Colon (tissue), 2 donors: ENCODE measurements at regions not wholly inside any gene's neighbourhood (a gene's known extent, or its start where the extent isn't known, plus 50 kb on each side); places are given as distances from the start of the nearest gene placed in this dataset.

ENCODE experiments used
- FAIRE-seq: peaks from 2 replicates; lab custom pipeline; 2012; peaks lifted over from hg19 to GRCh38; lab: Jason Lieb, UNC
- donor health status: control.
- donor health status: control.

DNA sequence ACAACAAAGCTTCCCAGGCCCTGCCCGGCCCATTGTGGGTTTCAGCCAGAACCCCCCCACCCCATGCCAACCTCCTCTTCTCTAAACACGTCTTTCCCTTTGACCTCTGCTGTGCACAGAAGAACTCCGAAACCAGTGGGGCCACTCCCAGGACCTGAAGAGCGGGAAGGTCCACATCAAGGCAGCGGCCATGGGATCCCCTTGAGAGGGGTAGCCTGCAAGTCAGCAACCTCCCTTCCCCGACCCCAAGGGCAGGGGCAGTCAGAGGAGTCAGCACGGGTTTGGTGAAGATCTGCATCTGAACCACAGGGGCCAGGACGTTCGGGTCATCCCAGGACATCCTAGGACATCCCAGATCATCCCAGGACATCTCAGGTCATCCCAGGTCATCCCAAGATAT, 379.9 kb upstream of the IRX4 start:
- no peak for FAIRE-seq

DNA sequence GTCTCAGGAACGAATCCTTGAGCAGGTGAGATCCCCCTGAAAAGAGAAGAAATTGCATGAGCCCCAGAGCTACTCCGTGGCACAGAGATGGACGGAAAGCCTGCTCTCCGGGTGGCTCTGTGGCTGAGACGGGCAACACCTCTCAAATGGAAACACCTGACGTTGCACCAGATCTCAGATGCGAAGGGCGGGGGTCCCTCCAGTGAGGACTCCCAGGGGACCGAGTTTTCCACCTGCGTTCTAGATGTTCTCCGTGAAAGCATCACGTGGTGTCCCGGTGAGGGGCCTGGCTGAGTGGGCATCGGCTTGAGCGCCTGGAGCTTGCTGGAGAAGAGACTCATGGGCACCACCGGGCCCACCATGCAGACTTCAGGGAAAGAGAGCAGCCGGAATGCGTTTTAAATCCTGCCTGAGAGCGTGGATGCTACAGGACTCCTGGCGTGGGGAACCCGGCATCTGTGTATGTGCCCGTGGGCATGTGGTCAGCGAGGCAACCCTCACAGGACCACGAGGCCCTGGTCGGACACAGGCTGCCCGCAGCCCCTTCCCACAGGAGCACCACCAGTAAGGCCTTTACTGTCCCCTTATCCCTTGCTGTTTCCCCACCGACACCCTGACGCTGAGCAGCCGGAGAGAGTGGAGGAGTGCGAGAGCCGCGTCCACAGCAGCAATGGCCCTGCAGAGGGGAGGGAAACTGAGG, 378.4 kb upstream of the IRX4 start:
- FAIRE-seq: no peak

DNA sequence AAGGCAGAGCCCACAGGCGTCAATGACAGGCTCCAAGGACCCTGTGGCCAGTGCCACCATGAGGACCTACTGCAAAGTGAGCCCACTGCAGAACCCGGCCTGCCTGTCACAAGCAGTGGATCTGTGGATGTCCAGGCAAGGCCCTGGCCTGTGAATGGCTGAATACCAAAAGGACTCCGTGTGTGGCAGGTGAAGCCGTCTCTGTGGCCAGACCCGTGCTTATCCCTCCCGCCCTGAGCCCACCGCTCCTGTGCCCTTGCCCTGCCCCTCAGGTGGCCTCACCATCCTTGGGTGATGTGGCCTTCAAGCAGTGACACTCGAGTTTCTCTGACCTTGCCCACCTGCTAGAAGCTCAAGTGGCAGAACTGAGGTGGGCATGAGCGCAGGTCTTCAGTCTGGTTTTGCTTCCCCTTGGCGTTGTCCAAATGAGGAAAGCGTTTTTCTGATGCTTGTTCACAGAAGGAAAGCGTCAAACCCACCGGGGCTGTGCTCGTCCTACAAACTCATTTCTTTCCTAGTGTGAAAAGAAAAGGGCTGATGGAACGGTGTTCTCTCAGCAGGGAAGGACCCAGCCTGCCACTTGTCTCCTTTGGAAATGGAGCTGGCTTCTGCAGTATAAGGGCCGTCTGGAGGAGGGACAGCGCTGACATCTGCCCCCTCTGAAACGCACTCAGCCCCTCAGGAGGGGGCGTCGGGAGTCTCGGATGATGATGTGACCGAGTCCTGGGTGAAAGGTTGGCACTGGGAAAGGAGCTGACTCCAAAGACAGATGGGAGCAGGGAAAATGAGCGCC, 377.7 kb upstream of the IRX4 start:
- FAIRE-seq: no peak

DNA sequence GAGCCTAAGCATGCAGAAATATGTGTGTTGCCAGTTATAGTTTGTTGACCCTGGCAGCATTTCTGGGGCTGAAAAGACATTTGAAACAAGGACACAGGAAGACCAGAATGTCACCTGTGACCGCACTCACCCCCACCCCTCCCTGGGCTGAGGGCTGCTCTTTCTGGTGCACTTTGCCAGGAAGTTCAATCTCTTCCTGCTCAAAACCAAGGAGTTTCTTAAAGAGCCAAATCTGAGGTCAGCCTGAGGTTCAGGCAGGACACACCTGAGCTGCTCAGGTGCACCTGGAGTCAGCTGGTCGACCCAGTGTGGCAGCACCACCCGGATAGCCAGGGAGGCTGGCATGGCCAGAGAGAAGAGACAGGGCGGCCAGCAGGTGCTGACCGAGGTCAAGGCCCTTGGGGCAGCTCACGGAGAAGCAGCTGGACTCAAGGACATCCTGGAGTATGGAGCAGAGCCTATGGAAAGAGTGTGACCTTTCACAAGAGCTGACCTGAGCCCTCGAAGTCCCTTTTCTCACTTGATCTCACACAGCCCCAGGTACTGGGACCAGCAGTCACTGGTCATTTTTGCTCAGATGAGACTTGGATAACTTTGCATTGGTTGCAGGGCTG, 376.9 kb upstream of the IRX4 start:
- FAIRE-seq: no peak

DNA sequence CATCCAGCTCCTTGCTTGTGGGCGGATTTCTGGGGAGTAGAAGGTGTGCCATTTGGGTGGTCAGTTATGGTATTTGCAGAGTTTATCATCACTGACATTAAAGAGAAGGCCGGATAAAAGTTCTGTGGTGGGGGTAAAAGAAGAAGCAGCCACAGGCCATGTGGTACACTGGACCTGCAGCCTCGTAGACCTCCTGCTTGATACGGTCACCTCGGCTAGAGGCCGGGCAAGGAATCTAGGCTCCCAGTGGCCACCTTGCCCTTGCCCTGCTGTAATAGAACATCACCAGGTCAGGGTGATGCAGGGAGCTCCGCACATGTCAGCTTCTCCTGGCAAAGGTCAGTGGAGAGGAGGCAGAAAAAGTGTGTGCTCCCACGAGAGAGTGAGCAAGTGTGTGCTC, 376.1 kb upstream of the IRX4 start:
- FAIRE-seq: no peak

DNA sequence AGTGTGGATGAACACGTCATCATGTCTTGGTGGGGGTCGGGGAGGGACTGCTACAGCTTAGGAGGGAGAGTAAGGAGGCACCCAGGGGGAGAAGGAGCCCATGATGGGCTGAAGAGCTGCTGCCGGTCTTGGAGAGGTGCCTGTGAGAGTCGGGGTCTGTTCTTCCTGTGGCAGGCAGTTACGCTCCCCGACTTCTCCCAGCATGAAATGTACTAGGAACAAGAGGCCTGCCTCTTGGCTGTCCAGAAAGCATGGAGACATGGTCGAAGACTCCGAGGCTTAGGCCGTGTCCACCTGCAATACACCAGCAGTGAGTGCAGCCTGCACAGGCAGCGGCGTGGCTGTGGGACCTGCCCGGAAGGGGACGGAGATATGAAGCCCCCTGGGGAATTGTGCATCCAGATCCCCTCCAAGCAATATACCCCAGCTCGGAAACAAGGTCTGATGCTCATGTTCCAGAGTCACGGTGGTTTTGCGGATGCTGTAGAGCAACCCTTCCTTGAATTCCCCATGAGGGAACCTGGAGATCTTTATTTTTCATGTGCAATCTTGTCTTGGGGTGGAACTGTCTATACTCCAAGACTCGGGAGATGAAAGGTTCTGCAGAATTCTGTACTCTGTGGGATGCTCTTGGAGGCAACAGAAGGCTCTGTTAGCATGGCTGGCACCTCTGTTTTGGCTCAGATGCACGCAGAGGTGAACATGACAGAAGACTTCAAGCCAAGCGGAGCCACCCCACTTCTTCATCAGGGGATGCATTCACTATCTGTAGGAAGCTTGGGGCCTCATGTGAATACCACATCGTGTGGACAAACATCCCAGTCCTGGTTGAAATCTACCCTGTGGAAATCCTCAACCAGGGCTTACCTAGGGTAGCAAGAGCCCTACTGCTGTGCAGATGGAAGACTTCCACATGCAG, 374.9 kb upstream of the IRX4 start:
- FAIRE-seq: no peak

DNA sequence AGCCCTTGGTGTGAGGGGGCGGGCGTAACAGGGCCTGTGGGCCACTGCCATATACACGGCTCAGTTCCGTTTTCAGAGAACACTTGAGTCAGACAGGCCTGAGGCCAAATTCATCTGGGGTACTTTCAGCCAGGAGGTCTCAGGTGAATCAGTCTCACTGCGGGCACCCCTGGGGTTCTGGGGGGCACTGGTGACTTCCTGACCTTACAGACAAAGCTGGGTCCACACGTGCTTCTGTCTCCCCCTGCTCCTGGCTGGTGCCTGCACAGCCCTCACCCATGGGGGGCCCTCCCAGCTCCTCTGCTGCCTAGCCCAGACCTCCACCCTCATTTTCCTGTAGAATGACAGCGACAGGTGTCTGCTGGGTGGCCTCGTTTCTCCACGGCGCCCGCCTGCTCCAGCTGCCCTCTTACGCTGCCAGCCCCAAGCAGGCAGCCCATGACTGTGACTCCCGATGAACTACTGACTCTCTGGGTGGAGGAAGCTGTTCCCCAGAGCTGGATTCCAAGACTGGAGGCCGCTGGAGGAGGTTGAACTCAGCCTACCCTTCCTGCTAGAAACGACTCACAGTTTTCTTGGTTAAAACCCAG, 374.1 kb upstream of the IRX4 start:
- FAIRE-seq: no peak

DNA sequence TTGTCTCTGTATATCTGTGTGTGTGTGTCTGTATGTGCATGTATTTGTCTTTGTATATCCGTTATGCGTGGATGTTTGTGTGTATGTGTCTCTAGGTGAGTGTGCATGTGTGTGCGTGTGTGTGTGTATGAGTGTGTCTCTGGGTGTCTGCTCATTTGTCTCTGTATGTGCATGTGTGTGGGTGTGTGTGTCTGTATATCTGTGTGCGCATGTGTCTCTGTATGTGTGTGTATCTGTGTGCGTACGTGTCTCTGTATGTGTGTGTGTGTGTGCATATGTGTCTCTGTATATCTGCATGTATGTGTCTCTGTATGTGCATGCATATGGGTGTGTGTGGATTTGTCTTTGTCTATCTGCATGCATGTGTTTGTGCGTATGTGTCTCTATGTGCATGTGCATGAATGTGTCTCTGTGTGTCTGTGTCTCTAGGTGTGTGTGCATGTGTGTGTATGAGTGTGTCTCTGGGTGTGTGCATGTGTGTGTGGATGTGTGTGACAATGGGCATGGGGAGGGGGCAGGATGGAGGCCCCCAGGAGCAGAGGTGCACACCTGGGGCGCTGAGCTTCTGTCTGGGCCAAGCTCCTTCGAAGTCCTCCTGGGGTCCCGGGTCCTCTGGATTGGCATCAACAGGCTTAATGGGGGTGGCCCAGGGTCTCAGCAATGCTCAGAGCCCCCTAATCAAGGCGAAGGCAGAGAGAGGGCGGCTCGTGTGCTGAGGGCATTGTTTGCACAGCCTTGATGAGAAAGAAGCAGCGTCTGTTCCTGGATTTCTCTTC, 373.4 kb upstream of the IRX4 start:
- no peak for FAIRE-seq

DNA sequence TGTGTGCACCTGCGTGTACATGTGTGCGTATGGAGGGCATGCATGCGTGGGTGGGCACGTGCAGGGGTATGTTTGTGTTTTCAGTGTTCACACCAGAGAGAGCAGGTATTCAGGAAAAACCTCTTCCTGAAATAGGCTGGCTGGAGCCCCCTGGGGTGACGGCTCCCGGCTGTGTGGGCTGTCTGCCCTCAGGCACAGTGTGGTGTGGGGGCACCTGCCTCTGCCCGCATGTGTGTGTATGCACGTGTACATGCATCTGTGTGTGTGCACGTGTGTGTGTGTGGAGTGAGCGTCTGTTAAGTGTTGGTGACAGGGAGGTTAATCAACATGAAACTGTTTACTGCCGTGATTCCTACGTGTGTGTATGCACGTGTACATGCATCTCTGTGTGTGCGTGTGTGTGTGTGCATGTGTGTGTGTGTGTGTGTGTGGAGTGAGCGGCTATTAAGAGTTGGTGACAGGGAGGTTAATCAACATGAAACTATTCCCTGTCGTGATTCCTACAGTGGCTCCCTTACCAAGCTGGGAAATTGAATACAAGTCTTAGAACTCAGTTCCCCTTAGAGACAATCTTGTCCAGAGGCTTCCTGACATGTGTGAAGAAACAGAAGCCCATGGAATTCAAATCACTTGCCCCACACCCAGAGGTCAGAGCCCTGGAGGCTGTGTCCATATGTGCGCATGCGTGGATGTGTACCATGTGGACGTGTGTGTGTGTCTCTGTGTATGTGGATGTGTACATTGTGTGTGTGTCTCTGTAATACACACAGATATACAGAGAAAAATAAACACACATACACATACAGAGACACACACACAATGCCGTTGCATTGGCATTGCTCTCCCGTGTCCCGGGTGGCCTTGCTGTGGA, 372.4 kb upstream of the IRX4 start:
- no peak for FAIRE-seq

DNA sequence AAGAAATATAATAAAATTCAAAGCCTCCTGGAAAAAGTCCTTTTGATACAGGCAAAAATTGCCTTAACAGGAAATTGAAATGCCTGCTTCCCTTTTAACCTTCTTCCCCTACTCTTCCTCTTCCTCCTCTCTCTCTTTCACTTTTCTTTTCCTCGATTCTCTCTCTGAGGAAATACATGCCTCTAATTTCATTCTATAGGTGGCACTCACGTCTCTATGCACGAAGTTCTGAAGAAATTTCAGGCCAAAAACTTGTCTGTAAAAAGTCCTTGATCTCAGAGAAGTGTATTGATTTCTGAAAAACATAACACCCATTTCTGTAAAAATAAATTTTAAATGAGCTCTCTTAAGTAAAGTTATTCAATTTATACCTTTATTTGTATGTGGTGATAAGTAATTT, 371.7 kb upstream of the IRX4 start:
- FAIRE-seq: no peak

DNA sequence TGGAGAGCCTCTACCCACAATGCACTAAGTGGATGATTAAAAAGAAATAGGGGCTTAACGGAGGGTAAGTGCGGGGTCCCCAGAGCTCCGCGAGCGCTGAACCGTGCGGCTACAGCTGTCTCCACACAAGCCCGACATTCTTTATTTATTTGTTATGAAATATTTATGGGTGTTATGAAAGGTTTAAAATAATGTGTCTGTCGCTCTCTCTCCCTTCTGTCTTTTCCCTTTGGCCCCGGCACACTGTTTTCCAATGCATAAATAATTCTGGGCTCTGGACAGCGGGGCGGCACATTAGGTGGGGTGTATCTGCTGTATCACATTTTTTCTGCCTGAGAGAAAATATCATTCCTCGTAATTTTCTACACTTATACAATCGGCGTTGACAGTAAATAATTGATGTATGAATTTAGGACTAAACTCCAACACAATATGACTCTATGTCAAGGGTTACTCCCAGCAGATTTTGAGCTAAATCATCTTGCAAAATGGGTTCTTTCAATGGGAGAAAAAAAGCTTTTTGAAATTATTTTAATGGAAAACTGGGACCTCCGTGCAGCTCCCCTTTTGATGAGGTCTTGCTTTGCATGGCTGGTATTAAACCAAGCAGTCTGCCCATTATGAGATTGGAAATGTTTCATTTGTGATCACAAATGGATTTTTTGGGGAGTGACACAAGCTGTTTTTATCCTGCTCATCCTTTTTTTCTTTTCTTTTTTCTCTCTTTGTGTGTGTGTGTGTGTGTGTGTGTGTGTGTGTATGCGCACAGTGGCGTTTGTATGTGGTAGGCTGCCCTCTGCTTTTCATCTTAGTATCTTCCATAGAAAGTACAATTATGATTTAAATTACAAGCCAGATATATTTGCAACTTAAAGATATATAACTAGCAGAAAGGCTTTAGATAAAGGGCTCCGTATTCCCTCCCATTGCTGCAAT, 370.6 kb upstream of the IRX4 start:
- no peak for FAIRE-seq

DNA sequence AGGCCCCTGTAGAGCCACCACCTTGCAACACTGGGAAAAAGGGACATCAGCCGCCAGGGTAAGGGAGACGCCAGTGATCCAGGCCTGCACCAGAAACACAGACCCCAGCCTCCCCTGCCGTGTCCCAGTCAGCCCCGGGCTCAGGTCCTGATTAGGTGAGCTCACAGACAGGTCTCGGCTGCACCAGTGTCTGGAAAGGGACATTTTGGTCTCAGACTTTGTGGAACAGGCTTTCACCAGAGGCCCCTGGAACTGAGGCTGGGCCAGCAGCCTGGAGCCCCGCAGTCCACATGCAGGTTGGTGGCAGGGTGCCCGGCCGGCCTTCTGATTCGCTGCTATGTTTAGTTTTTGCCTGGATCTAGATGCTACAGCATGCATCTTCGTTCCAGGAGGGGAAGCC, 369.0 kb upstream of the IRX4 start:
- FAIRE-seq: no peak

DNA sequence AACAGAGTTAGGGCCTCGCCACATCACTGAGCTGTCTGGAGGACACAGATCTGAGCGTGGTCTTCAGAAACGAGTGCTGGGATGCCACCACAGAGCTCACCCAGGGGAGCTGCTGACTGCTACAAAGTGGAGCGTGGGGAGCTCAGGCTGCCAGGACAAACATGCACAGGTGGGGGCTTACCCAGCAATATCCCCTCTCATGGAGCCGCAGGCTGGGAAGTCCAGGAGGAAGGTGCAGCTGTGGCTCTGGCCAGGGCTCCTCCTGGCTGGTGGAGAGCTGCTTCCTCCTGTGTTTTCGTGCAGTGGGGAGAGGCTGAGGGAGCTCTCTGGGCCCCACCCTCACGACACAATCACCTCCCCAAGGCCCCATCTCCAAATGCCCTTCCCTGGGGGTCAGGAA, 368.6 kb upstream of the IRX4 start:
- FAIRE-seq: no peak

DNA sequence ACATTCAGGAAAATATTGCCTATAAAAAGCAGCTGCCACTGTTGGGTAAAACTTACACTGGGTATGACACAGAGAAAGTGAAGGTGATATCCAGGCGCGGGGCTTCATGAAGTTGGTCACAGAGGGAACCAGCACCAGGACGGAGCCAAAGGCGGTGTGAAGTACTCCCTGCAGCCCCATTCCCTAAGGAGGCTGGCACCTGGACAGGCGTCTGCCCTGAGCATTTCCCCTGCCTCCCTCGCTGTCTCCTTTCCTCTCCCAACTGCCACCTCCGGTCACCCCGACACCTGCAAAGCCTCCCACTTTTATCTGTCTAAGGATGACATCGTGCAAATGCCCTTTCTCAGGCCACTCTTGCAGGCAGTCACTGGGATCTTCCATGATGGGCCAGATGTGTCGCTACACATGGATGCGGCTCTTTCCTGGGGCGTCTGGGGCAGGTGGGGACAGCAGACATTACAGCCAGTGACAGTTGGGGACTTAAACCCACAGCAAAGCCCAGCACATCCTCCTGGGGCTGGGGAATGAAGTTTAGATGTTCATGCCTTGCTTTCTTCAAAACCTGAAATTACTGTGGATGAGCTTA, 367.7 kb upstream of the IRX4 start:
- no peak for FAIRE-seq

DNA sequence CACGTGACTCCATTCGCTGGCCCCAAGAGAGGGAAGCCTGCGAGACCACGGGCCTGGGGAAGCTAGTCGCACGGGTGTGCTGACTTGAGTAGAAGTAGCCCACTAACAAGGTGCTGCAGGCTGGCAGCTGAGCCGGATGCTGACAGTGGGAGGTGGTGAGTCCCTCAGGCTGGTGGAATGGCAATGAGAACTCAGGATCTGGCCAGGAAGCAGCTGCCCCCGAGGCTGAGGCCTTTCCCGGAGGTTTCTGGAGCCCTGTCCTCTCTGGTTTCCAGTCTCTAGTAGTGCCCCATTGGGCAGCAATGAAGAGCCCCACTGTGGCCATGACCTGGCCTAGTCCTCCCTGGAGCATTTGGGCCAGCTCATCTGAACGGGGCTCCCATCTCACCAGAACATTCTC, 366.7 kb upstream of the IRX4 start:
- FAIRE-seq: no peak

DNA sequence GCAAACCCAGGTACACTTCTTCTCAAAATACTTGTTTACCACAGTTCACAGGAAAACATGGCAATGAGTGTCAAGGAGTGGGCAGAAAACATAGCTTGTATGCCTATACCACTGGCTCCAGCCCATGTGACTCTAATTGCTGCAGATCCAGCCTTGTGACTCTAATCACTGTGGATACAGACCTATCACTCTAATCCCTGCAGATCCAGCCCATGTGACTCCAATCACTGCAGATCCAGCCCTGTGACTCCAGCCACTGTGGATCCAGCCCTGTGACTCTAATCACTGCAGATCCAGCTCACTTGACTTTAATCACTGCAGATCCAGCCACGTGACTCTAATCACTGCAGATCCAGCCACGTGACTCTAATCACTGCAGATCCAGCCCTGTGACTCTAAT, 366.3 kb upstream of the IRX4 start:
- no peak for FAIRE-seq

DNA sequence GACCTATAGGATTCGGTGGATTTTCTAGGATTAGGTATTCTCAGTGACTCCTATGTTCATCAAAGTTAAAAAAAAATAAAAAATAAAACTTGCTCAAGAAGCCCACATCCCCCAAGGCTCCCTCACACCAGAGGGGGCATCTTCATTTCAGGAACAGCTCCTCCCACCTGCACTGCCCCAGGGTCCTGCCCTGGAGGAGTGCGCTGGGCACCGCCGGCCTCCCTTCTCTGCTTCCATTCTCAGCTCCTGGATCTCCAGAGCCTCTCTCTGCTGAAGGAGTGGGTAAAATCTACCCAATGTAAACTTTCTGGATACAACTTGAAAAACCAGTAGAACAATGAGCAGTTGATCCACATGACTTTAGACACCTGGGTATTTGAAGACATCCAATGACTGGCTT, 359.8 kb upstream of the IRX4 start:
- FAIRE-seq: no peak

DNA sequence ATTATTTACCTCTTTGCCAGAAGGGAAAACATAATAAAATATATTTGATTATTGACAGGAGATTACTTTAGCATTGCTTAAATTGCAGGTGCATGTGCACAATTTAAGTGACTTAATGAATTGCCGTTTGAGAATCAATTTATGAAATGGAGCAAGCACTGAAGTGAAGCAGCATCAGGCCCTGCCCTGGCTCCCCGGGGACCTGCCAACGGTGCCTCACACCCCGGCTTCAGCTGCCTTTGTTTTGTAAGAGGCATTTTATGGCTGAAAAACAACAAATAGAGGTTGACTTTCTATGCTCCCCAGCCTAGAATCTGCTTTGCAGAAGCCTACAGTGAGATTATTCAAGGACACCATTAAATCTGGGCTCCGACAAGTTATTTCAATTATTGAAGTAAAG, 359.1 kb upstream of the IRX4 start:
- FAIRE-seq: no peak
